ENCODE measurements at regions not wholly inside any gene's neighbourhood (a gene's known extent, or its start where the extent isn't known, plus 50 kb on each side); places are given as distances from the start of the nearest gene placed in this dataset.

- H3K4me3 Mint-ChIP-seq = no peak overlapping the region
- DNase-seq (no peak), ATAC-seq (replicated peaks) (no peak)
- no peaks in the 10 kb centered on the region for H3K27me3 Mint-ChIP-seq
- H3K4me1 Mint-ChIP-seq = peaks cover 12 to 33% of the 10 kb centered on the region in 2 donors
- no peak overlapping the region for H3K27ac Mint-ChIP-seq
- no peaks in the 10 kb centered on the region for H3K36me3 Mint-ChIP-seq
- H3K9me3 Mint-ChIP-seq = peaks cover 1 to 3% of the 10 kb centered on the region in 2 donors
Observed at GRCh38 chr18:8977701-8978100, 124.8 kb upstream of the NDUFV2 start.

GRCh38 chr18:8978394-8978793 is 124.1 kb upstream of the NDUFV2 start:
- H3K27me3 Mint-ChIP-seq = no peaks in the 10 kb centered on the region
- H3K27ac Mint-ChIP-seq = no peak overlapping the region
- ATAC-seq (replicated peaks) = no peak
- no peak overlapping the region for H3K4me3 Mint-ChIP-seq
- peaks cover 0 to 3% of the 10 kb centered on the region in 2 donors for H3K9me3 Mint-ChIP-seq
- H3K36me3 Mint-ChIP-seq = no peaks in the 10 kb centered on the region
- peaks cover 12 to 37% of the 10 kb centered on the region in 2 donors for H3K4me1 Mint-ChIP-seq
- DNase-seq = no peak

- peaks cover 12 to 37% of the 10 kb centered on the region in 2 donors for H3K4me1 Mint-ChIP-seq
- ATAC-seq (replicated peaks) (peak in 1 of 2 donors; percentile 50), DNase-seq (no peak)
- H3K36me3 Mint-ChIP-seq = no peaks in the 10 kb centered on the region
- no peak overlapping the region for H3K4me3 Mint-ChIP-seq
- no peaks in the 10 kb centered on the region for H3K9me3 Mint-ChIP-seq
- no peak overlapping the region for H3K27ac Mint-ChIP-seq
- H3K27me3 Mint-ChIP-seq = no peaks in the 10 kb centered on the region
Observed at GRCh38 chr18:8979258-8979988, 123.1 kb upstream of the NDUFV2 start.

GRCh38 chr18:8980496-8980895 is 122.0 kb upstream of the NDUFV2 start:
- Mint-ChIP-seq H3K36me3 (no peaks in the 10 kb centered on the region), H3K4me1 (peaks cover 12 to 37% of the 10 kb centered on the region in 2 donors), H3K27me3 (no peaks in the 10 kb centered on the region), H3K27ac (no peak overlapping the region), H3K4me3 (no peak overlapping the region), H3K9me3 (no peaks in the 10 kb centered on the region)
- ATAC-seq (replicated peaks) (no peak), DNase-seq (no peak)

GRCh38 chr18:8980918-8981317 is 121.6 kb upstream of the NDUFV2 start:
- Mint-ChIP-seq H3K4me3 (no peak overlapping the region), H3K4me1 (peaks cover 12 to 37% of the 10 kb centered on the region in 2 donors), H3K27ac (no peak overlapping the region), H3K9me3 (no peaks in the 10 kb centered on the region), H3K27me3 (no peaks in the 10 kb centered on the region), H3K36me3 (no peaks in the 10 kb centered on the region)
- DNase-seq (no peak), ATAC-seq (replicated peaks) (no peak)

- H3K9me3 Mint-ChIP-seq = no peaks in the 10 kb centered on the region
- H3K27me3 Mint-ChIP-seq = no peaks in the 10 kb centered on the region
- peaks cover 13 to 43% of the 10 kb centered on the region in 2 donors for H3K4me1 Mint-ChIP-seq
- peak; percentile 41 for DNase-seq
- no peak overlapping the region for H3K4me3 Mint-ChIP-seq
- H3K27ac Mint-ChIP-seq = peak overlapping the region; percentile 60
- no peaks in the 10 kb centered on the region for H3K36me3 Mint-ChIP-seq
- ATAC-seq (replicated peaks) = peak; percentile 87 to 90
Observed at GRCh38 chr18:8982416-8983183, 119.9 kb upstream of the NDUFV2 start.

- Mint-ChIP-seq H3K27ac (no peak overlapping the region), H3K27me3 (no peaks in the 10 kb centered on the region), H3K36me3 (no peaks in the 10 kb centered on the region), H3K4me3 (no peak overlapping the region), H3K9me3 (no peaks in the 10 kb centered on the region), H3K4me1 (peaks cover 12 to 40% of the 10 kb centered on the region in 2 donors)
- ATAC-seq (replicated peaks) (no peak), DNase-seq (no peak)
Observed at GRCh38 chr18:8983195-8983594, 119.3 kb upstream of the NDUFV2 start.

- H3K36me3 Mint-ChIP-seq = no peaks in the 10 kb centered on the region
- no peak overlapping the region for H3K27ac Mint-ChIP-seq
- H3K27me3 Mint-ChIP-seq = peaks cover 0 to 4% of the 10 kb centered on the region in 2 donors
- DNase-seq (no peak), ATAC-seq (replicated peaks) (no peak)
- H3K9me3 Mint-ChIP-seq = no peaks in the 10 kb centered on the region
- peaks cover 6 to 32% of the 10 kb centered on the region in 2 donors for H3K4me1 Mint-ChIP-seq
- H3K4me3 Mint-ChIP-seq = no peak overlapping the region
Observed at GRCh38 chr18:8984131-8984721, 118.3 kb upstream of the NDUFV2 start.

- Mint-ChIP-seq H3K4me3 (no peak overlapping the region), H3K4me1 (peaks cover 4 to 14% of the 10 kb centered on the region in 2 donors), H3K27ac (no peak overlapping the region), H3K9me3 (no peaks in the 10 kb centered on the region), H3K36me3 (no peaks in the 10 kb centered on the region), H3K27me3 (peaks cover 7 to 11% of the 10 kb centered on the region in 2 donors)
- DNase-seq (no peak), ATAC-seq (replicated peaks) (no peak)
Observed at GRCh38 chr18:8987241-8987640, 115.3 kb upstream of the NDUFV2 start.

GRCh38 chr18:8988260-8988871 is 114.1 kb upstream of the NDUFV2 start:
- ATAC-seq (replicated peaks) = peak; percentile 92 to 95
- DNase-seq = peak; percentile 34
- Mint-ChIP-seq H3K36me3 (no peaks in the 10 kb centered on the region), H3K4me1 (peaks cover 4 to 6% of the 10 kb centered on the region in 2 donors), H3K9me3 (no peaks in the 10 kb centered on the region), H3K27ac (no peak overlapping the region), H3K4me3 (no peak overlapping the region), H3K27me3 (peaks cover 7 to 15% of the 10 kb centered on the region in 2 donors)

- Mint-ChIP-seq H3K4me3 (no peak overlapping the region), H3K4me1 (peaks cover 4 to 6% of the 10 kb centered on the region in 2 donors), H3K36me3 (no peaks in the 10 kb centered on the region), H3K27me3 (peaks cover 7 to 17% of the 10 kb centered on the region in 2 donors), H3K27ac (no peak overlapping the region), H3K9me3 (no peaks in the 10 kb centered on the region)
- ATAC-seq (replicated peaks) (no peak), DNase-seq (no peak)
Observed at GRCh38 chr18:8989017-8989416, 113.5 kb upstream of the NDUFV2 start.

- Mint-ChIP-seq H3K9me3 (no peaks in the 10 kb centered on the region), H3K27ac (no peak overlapping the region), H3K4me1 (peaks cover 4 to 6% of the 10 kb centered on the region in 2 donors)
Observed at GRCh38 chr18:8989855-8990254, 112.6 kb upstream of the NDUFV2 start.

GRCh38 chr18:8990276-8991031 is 112.0 kb upstream of the NDUFV2 start:
- peak overlapping the region; percentile 53 for H3K27ac Mint-ChIP-seq
- no peak for ATAC-seq (replicated peaks)
- H3K36me3 Mint-ChIP-seq = no peaks in the 10 kb centered on the region
- no peaks in the 10 kb centered on the region for H3K9me3 Mint-ChIP-seq
- peaks cover 4 to 6% of the 10 kb centered on the region in 2 donors for H3K4me1 Mint-ChIP-seq
- peaks cover 7 to 17% of the 10 kb centered on the region in 2 donors for H3K27me3 Mint-ChIP-seq
- no peak overlapping the region for H3K4me3 Mint-ChIP-seq
- DNase-seq = no peak

More at GRCh38 chr18:8989855-8990254, 112.6 kb upstream of the NDUFV2 start:
- H3K36me3 Mint-ChIP-seq = no peaks in the 10 kb centered on the region
- DNase-seq = no peak
- ATAC-seq (replicated peaks) = no peak
- H3K4me3 Mint-ChIP-seq = no peak overlapping the region
- peaks cover 7 to 17% of the 10 kb centered on the region in 2 donors for H3K27me3 Mint-ChIP-seq

GRCh38 chr18:8991155-8991554 is 111.3 kb upstream of the NDUFV2 start:
- H3K27me3 Mint-ChIP-seq = peaks cover 7 to 17% of the 10 kb centered on the region in 2 donors
- H3K27ac Mint-ChIP-seq = no peak overlapping the region
- H3K4me1 Mint-ChIP-seq = peaks cover 4 to 6% of the 10 kb centered on the region in 2 donors

More at GRCh38 chr18:8991155-8991554, 111.3 kb upstream of the NDUFV2 start:
- no peak for DNase-seq
- Mint-ChIP-seq H3K36me3 (no peaks in the 10 kb centered on the region), H3K4me3 (no peak overlapping the region), H3K9me3 (no peaks in the 10 kb centered on the region)
- no peak for ATAC-seq (replicated peaks)

Data from stimulated activated naive B cell treated with anti-CD40 and anti-IgM and Interleukin-4, amounts not matched to agents 10 μg/mL and 1 μg/mL and 100 μg/mL, for 72 hours (primary cell).